GM12891 (cell line): ENCODE measurements at regions not wholly inside any gene's neighbourhood (a gene's known extent, or its start where the extent isn't known, plus 50 kb on each side); places are given as distances from the start of the nearest gene placed in this dataset.
"Not testable (repeated sequence)": the region's sequence is repeated elsewhere in the genome, so short reads cannot be mapped to it uniquely, and the experiment has no call there.

Experiments
- DNase-seq: peaks from one replicate; pipeline ENCODE4 v3.0.0; 2011; ENCODE audit warnings: low spot score; ENCODE audit not compliant: insufficient read length
- FAIRE-seq: peaks from 2 replicates; lab custom pipeline; 2011; peaks lifted over from hg19 to GRCh38; lab: Jason Lieb, UNC
- PAX5 ChIP-seq: IDR thresholded peaks from 2 replicates; pipeline ENCODE4 v1.6.1; 2011; ENCODE audit warnings: low read length, moderate library complexity, mild to moderate bottlenecking; ENCODE audit not compliant: insufficient read depth, severe bottlenecking
- POLR2A ChIP-seq: IDR thresholded peaks from 2 replicates; pipeline ENCODE4 v1.6.1; 2011; ENCODE audit warnings: low read depth, low read length, control low read depth
- POLR2AphosphoS5 ChIP-seq: IDR thresholded peaks from 2 replicates; pipeline ENCODE4 v1.6.1; 2011; ENCODE audit warnings: low read depth, low read length, control low read depth
- POU2F2 ChIP-seq: IDR thresholded peaks from 2 replicates; pipeline ENCODE4 v1.6.1; 2011; ENCODE audit warnings: low read depth, mild to moderate bottlenecking, control low read depth, low read length, moderate library complexity
- SPI1 ChIP-seq: IDR thresholded peaks from 2 replicates; pipeline ENCODE4 v1.6.1; 2011; ENCODE audit warnings: low read depth, low read length, control low read depth
- TAF1 ChIP-seq: IDR thresholded peaks from 2 replicates; pipeline ENCODE4 v1.6.1; 2011; ENCODE audit warnings: low read depth, low read length, control low read depth

DNA sequence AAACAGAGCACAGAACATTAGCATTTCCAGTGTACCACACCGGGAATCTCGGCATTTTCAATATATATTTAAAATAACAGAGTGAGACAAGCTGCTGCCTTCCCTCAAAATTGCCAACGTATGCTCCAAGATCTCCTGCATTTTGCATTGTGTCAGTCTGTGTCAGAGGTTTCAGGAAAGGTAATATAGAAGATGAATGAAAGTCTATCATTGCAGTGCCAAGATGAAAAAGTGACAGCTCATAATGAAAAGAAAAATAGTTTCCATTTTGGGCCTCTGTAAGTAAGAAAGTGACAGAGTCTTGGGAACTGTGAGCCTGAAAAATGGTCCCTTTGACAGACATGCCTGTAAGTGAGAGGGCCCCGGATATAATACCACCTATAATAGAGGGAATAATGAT lies 297.8 kb upstream of the PIK3C3 start:
- no peak for FAIRE-seq
- DNase-seq, result no peak
- TF ChIP-seq POLR2A, result no peak
- no peak for TF ChIP-seq TAF1
- no peak for TF ChIP-seq SPI1
- no peak for TF ChIP-seq PAX5
- no peak for TF ChIP-seq POLR2AphosphoS5
- no peak for TF ChIP-seq POU2F2

DNA sequence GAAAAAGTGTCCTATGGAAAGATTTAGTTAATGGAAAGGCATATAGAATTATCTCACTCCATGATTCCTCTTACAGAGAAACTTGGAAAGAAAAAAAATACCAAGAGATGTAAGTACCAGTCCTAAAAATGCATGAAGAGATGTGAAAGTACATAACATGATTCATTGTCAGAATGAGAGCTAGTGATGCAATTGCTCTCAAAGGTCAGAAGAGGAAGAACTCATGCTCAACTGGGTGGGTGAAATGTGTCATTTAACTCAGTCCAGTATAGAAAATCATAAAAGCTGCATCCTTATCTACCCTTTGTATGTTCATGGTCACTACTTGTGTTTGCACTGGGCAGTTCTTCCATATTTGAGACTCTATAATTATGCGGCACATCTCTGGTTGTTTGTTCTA lies 300.0 kb upstream of the PIK3C3 start:
- FAIRE-seq (no peak), DNase-seq (no peak)
- TF ChIP-seq SPI1 (no peak), POLR2A (no peak)

DNA sequence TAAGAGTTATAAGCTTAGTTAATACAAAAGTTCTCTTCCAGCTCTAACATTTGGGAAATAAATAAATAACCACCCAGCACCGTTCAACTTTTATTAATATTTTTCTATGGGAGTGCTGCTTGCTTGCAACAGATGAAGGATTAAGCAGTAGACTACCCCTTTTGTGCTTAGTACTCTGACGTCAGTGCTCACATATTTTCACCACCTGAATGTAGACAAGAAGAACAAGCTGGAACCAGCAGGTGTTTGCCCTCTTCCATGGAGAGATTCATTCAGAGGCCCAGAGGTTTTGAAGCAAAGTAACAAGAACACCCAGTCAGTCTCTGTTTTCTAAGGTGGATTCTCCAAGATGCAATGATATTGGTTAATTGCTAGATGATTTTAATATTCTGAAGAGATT lies 307.1 kb upstream of the PIK3C3 start:
- DNase-seq (no peak), FAIRE-seq (no peak)
- TF ChIP-seq PAX5 (no peak), TAF1 (no peak), POU2F2 (no peak), SPI1 (no peak), POLR2AphosphoS5 (no peak), POLR2A (no peak)

DNA sequence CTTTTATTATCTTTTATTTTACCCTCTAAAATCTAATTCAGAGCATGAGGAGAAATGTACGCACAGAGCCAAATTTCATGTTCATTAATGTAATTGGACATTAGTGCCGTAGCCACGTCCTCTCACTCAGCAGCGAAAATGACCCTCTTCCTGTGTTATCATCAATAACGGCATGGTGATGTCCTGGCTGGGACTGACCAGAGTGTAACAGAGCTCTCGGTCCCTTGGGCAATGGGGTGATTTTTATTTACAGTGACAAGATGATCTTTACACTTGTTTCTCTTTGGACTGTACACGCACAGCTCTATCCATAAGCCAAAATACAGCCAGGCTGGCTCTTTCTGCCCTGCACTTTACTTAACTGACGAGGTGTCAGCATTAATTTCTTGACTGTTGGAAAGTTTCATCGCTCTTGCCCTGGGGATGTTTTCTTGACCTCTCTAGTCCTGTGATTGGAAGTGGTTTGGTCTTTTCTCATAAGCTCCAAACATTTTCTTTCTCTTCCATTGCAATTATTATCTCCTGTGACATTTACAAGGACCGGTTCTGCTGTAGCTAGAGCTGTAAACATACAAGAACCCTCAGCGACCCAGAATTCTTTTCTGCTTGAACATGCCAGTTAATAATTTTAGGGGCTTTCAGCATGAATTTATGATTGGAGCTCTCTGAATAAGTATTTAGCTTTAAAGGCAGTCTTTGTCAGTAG lies 308.0 kb upstream of the PIK3C3 start:
- TF ChIP-seq POLR2AphosphoS5, result no peak
- no peak for TF ChIP-seq POLR2A
- TF ChIP-seq POU2F2, result no peak
- no peak for TF ChIP-seq PAX5
- TF ChIP-seq SPI1, result no peak
- TF ChIP-seq TAF1, result no peak
- DNase-seq (no peak), FAIRE-seq (no peak)

DNA sequence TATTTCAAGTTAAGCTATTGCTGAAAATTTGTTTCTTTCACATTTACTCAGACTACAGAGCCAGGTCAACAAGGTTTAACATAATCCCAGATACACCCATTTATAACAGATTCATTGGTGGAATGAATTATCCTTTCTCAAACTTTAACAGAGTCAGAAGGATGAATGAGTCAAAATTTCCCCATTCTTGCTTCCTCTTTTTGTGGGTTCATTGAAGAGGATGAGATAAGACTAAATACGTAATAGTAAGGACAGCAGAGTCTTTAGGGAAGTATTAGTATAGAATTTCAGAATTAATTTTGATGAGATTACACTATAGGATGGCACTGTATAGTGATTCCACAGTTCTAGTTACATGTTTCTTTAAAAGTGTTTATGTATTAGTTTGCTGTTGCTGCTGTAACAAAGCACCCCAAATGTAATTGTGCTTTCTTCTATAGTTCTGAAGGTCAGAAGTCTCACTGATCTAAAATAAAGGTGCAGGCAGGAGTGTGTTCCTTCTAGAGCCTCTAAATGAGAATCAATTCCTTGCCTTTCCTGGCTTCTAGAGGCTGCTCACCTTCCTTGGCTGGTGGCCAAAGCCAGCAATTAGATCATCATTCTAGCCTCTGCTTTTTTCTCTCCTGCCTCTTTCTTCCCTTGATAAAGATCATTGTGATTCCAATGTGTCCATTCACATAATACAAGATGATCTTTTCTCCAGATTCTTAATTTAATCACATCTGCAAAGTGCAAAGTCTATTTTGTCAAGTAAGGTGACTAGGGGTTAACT lies 309.3 kb upstream of the PIK3C3 start:
- DNase-seq (no peak), FAIRE-seq (no peak)
- no peak for TF ChIP-seq POLR2AphosphoS5
- TF ChIP-seq PAX5, result no peak
- TF ChIP-seq TAF1, result no peak
- TF ChIP-seq POLR2A, result no peak
- TF ChIP-seq POU2F2, result no peak

DNA sequence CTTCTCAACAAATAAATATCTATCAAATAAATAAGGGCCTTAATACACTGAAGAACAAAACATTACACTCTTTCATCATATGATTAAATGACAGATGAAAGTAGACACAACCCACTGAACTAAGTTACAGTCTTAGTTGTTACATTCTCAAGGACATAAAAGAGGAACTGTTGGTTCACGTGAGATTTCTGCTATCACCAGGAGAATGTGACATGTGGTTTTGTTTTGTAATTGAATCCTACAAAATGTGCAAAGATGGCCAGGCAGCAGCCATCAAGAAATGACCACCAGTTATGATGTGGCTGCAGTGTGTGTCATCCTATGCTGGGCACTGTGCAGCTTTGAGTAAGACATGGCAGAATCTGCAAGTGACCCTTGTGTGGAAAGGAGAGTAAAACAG lies 310.6 kb upstream of the PIK3C3 start:
- peak; percentile 26; the same call in 1 of the 2 replicates for TF ChIP-seq SPI1
- TF ChIP-seq TAF1, result no peak
- TF ChIP-seq POLR2A, result no peak
- TF ChIP-seq POU2F2, result no peak
- FAIRE-seq (no peak), DNase-seq (no peak)

DNA sequence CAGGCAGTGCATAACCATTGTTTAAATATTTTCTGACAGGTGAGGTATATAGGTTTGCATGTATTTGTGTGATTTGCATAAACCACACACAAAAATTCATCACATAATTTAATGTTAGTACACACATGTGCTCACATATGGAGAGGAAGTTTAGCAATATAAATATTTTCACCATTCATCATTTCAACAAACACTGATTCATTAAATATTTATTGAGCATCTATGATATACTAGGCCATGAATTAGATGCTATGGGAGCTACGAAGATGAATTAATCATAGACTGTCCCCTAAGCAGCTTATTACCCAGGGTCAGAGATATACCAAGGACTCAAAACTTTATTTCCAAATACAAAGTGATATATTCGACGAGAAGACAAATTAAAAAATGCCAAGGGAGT lies 311.6 kb upstream of the PIK3C3 start:
- FAIRE-seq, result no peak
- TF ChIP-seq POU2F2 (no peak), TAF1 (no peak), SPI1 (no peak), POLR2AphosphoS5 (no peak), POLR2A (no peak), PAX5 (no peak)
- DNase-seq, result no peak

DNA sequence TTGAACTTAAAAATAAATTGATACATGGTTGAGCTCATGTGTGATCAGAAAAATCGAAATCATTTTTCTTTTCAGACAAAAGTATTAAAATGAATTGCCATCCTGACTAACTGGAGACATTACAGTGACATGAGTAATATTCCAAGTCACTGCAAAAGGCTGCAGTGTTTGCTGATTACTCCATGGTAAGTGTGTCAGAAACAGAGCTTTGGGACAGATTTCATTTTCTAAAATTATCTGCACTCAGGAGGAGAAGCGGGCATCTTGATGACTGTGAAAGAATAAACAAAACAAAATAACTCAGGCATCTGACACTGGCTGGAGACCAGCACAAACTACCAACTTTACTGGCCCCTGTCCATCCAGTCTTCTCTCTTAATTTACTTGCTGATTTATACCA lies 312.3 kb upstream of the PIK3C3 start:
- no peak for DNase-seq
- FAIRE-seq, result no peak
- TF ChIP-seq POLR2A (no peak), SPI1 (no peak), PAX5 (no peak)

DNA sequence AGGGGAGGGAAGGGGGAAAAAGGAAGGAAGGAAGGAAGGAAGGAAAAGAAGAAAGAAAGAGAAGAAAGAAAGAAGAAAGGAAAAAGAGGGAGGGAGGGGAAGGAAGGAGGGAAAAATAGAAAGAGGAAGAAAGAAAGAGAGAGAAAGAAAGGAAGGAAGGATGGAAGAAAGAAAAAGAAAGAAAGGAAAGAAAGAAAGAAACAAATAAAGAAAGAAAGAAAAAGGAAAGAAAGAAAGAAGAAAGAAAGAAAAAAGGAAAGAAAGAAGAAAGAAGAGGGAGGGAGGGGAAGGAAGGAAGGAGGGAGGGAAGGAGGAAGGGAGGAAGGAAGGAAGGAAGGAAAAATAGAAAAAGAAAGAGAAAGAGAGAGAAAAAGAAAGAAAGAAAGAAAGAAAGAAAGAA lies 315.8 kb upstream of the PIK3C3 start:
- FAIRE-seq, result no peak
- TF ChIP-seq PAX5, result no peak
- TF ChIP-seq POLR2AphosphoS5, result no peak
- TF ChIP-seq SPI1, result no peak
- no peak for TF ChIP-seq TAF1
- TF ChIP-seq POLR2A, result no peak
- TF ChIP-seq POU2F2, result no peak
- DNase-seq, result no peak

DNA sequence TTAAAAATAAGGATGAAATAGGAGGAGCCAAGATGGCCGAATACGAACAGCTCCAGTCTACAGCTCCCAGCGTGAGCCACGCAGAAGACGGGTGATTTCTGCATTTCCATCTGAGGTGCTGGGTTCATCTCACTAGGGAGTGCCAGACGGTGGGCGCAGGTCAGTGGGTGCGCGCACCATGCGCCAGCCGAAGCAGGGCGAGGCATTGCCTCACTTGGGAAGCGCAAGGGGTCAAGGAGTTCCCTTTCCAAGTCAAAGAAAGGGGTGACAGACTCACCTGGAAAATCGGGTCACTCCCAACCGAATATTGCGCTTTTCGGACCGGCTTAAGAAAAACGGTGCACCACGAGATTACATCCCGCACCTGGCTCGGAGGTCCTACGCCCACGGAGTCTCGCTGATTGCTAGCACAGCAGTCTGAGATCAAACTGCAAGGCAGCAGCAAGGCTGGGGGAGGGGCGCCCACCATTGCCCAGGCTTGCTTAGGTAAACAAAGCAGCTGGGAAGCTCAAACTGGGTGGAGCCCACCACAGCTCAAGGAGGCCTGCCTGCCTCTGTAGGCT lies 323.2 kb upstream of the PIK3C3 start:
- not testable (repeated sequence) for DNase-seq, FAIRE-seq
